ENCODE measurements at regions not wholly inside any gene's neighbourhood (a gene's known extent, or its start where the extent isn't known, plus 50 kb on each side); places are given as distances from the start of the nearest gene placed in this dataset.

DNA sequence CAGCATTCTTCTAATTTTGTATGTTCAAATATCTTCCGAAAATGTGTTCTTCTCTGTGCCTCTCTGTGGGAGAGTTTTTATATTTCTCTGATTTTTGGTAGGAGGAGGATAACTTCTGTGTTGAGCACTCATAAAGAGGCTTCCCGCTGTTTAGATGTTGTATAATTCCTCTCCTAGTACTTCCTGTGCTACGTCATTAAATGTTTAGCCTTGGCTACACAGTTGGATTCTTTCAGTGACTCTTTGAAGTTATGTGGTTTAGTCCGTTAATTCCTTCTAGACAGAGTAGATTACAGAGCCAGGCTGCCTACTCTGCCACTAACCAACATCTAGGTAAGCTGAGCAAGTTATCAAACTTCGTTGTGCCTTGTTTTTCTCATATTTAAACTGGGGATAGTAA is 302.6 kb downstream of the OSTF1 start:
- Histone ChIP-seq H4K20me1 (ENCODE audit: insufficient read depth, poor library complexity, severe bottlenecking) (no peaks in the 10 kb centered on the region), H3K9me2 (replicated peaks; ENCODE audit: insufficient read depth) (no peaks in the 10 kb centered on the region), H3K9me3 (ENCODE audit: low read depth) (no peaks in the 10 kb centered on the region), H3K4me1 (ENCODE audit: insufficient read depth) (no peaks in the 10 kb centered on the region), H3K27ac (no peak overlapping the region), H3K4me3 (no peak overlapping the region), H3K27me3 (no peaks in the 10 kb centered on the region), H3K36me3 (replicated peaks; ENCODE audit: insufficient read depth, low read depth) (no peaks in the 10 kb centered on the region), H3K79me2 (no peaks in the 10 kb centered on the region), H2AFZ (no peak overlapping the region), H3K4me2 (no peak overlapping the region)
- DNase-seq (ENCODE audit: low spot score): no peak
- no peak for TF ChIP-seq EZH2 (IDR thresholded peaks at IDR 0.05; ENCODE audit: borderline replicate concordance)
- TF ChIP-seq EZH2phosphoT487 (IDR thresholded peaks at IDR 0.05; ENCODE audit: low read depth, severe bottlenecking, unreplicated experiment): no peak
- TF ChIP-seq, protein P1, sequence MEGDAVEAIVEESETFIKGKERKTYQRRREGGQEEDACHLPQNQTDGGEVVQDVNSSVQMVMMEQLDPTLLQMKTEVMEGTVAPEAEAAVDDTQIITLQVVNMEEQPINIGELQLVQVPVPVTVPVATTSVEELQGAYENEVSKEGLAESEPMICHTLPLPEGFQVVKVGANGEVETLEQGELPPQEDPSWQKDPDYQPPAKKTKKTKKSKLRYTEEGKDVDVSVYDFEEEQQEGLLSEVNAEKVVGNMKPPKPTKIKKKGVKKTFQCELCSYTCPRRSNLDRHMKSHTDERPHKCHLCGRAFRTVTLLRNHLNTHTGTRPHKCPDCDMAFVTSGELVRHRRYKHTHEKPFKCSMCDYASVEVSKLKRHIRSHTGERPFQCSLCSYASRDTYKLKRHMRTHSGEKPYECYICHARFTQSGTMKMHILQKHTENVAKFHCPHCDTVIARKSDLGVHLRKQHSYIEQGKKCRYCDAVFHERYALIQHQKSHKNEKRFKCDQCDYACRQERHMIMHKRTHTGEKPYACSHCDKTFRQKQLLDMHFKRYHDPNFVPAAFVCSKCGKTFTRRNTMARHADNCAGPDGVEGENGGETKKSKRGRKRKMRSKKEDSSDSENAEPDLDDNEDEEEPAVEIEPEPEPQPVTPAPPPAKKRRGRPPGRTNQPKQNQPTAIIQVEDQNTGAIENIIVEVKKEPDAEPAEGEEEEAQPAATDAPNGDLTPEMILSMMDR (IDR thresholded peaks at IDR 0.05; ENCODE audit: poor library complexity): no peak
- 62% methylated on average over 5 of the region's 5 CpGs for WGBS (ENCODE audit: low lambda C conversion rate, missing lambda C conversion rate)

DNA sequence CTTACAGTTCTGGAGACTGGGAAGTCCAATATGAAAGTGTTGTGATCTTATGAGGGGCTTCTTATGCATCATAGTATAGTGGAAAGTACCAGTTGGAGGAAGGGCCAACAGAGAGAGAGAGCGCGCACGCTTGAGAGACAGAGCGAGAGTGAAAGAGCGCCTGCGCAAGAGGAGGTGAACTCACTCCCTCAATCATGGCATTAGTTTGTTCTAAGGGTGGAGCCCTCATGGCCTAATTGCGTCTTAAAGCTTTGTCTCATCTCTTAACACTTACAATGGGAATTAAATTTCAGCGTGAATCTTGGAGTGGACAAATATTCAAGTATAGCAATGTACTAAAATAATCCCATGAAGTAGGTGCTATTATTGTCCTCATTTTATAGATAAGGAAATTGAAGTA is 303.2 kb downstream of the OSTF1 start:
- no peak overlapping the region for H3K4me3 ChIP-seq
- H4K20me1 ChIP-seq (ENCODE audit: insufficient read depth, poor library complexity, severe bottlenecking): no peaks in the 10 kb centered on the region
- no peaks in the 10 kb centered on the region for H3K9me3 ChIP-seq (ENCODE audit: low read depth)
- DNase-seq (ENCODE audit: low spot score): no peak
- WGBS (ENCODE audit: low lambda C conversion rate, missing lambda C conversion rate): over 99% methylated on average over 8 of the region's 8 CpGs
- H3K9me2 ChIP-seq (replicated peaks; ENCODE audit: insufficient read depth): no peaks in the 10 kb centered on the region
- TF ChIP-seq, protein P1 (IDR thresholded peaks at IDR 0.05; ENCODE audit: poor library complexity): no peak
- no peak for TF ChIP-seq EZH2phosphoT487 (IDR thresholded peaks at IDR 0.05; ENCODE audit: low read depth, severe bottlenecking, unreplicated experiment)
- no peaks in the 10 kb centered on the region for H3K36me3 ChIP-seq (replicated peaks; ENCODE audit: insufficient read depth, low read depth)
- no peaks in the 10 kb centered on the region for H3K4me1 ChIP-seq (ENCODE audit: insufficient read depth)
- no peak overlapping the region for H2AFZ ChIP-seq
- no peaks in the 10 kb centered on the region for H3K79me2 ChIP-seq
- no peak overlapping the region for H3K4me2 ChIP-seq
- H3K27ac ChIP-seq: no peak overlapping the region
- no peaks in the 10 kb centered on the region for H3K27me3 ChIP-seq

DNA sequence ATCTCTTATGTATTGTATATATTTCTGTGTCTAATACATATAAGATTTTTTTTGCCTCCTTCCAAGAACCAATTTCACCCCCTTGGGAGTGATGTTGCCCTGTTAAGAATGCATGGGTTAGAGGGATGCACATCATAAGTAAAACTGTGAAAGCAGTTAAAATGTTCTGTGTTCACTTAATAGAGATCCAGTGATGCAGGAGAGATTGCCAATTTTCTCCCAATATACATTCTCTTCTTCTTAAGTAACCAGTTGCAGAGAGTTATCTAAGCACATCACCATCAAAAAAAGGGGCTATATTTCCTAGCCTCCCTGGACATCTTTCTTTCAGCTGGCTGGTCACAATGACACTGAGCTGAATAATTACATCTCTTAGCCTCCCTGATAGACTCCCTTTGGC is 307.0 kb downstream of the OSTF1 start:
- no peak for DNase-seq (ENCODE audit: low spot score)

More for the DNA sequence above, 307.0 kb downstream of the OSTF1 start:
- Histone ChIP-seq H4K20me1 (ENCODE audit: insufficient read depth, poor library complexity, severe bottlenecking) (no peaks in the 10 kb centered on the region), H3K4me3 (no peak overlapping the region), H3K27ac (no peak overlapping the region), H3K4me2 (no peak overlapping the region), H3K36me3 (replicated peaks; ENCODE audit: insufficient read depth, low read depth) (no peaks in the 10 kb centered on the region), H3K9me2 (replicated peaks; ENCODE audit: insufficient read depth) (no peaks in the 10 kb centered on the region), H2AFZ (no peak overlapping the region), H3K79me2 (no peaks in the 10 kb centered on the region), H3K27me3 (no peaks in the 10 kb centered on the region), H3K4me1 (ENCODE audit: insufficient read depth) (no peaks in the 10 kb centered on the region), H3K9me3 (ENCODE audit: low read depth) (no peaks in the 10 kb centered on the region)
- TF ChIP-seq, protein P1 (IDR thresholded peaks at IDR 0.05; ENCODE audit: poor library complexity): no peak
- TF ChIP-seq EZH2phosphoT487 (IDR thresholded peaks at IDR 0.05; ENCODE audit: low read depth, severe bottlenecking, unreplicated experiment) (no peak), EZH2 (IDR thresholded peaks at IDR 0.05; ENCODE audit: borderline replicate concordance) (no peak)

Measured in hepatocyte (in vitro differentiated cells).